ENCODE measurements at regions not wholly inside any gene's neighbourhood (a gene's known extent, or its start where the extent isn't known, plus 50 kb on each side); places are given as distances from the start of the nearest gene placed in this dataset.

- in situ Hi-C loops (cut with MboI; ENCODE audit: low sequenced_read_pairs) = no loop called here
Measured at GRCh38 chr1:47572731-47573430, 135.0 kb downstream of the FOXD2 start.

DNA sequence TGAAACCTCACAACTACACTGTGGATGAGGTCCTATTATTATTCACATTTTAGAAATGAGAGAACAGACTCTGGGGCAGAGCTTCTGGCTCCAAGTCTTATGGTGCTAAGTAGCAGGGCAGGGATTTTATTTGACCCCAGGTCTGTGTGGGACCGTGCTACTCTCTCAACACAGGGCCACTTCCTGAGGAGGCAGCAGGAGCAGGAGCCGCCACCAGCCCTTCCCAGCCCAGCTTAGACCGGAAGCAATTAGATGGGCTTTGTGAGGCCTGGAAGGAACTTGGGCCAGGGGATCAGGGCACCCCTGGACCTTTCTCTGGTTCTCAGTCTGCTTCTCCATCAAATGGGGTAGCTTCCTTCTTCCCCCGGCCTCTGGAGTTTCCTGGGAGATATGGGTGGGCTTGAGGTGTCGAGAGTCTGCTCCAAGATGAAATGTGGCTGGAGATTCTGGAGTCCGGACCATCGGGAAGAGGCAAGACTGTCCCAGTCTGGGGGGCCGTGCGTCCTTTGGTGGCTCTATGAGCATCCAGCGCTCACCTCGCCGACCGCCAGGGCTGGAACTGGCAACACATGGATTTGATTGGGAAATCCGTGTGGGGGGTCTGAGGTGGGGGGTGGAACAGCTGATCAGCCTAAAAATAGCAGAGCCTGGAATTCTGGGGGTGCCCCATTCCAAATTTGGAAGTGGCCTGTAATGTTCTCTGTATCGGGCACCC, 136.8 kb downstream of the FOXD2 start:
- in situ Hi-C loops (cut with MboI; ENCODE audit: low sequenced_read_pairs) = no loop called here

- in situ Hi-C loops (cut with MboI; ENCODE audit: low sequenced_read_pairs) = no loop called here
Measured at GRCh38 chr1:47575855-47576757, 138.3 kb downstream of the FOXD2 start.

DNA sequence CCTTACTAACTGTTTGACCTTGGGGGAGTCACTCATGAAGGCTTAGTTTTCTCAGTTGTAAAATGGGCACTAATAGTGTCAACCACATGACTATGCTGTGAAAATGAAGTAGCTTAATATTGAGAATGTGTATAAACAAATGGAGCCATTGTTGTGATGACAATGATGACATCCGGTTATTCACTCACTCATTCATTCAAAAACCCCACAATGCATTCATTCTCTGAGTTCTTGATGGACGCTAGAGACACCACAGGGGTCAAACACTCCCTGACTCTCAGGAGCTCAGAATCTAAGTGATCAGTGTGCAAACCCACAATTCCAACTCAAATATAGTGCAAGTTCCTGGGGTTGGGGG, 138.9 kb downstream of the FOXD2 start:
- in situ Hi-C loops (cut with MboI; ENCODE audit: low sequenced_read_pairs) = no loop called here

DNA sequence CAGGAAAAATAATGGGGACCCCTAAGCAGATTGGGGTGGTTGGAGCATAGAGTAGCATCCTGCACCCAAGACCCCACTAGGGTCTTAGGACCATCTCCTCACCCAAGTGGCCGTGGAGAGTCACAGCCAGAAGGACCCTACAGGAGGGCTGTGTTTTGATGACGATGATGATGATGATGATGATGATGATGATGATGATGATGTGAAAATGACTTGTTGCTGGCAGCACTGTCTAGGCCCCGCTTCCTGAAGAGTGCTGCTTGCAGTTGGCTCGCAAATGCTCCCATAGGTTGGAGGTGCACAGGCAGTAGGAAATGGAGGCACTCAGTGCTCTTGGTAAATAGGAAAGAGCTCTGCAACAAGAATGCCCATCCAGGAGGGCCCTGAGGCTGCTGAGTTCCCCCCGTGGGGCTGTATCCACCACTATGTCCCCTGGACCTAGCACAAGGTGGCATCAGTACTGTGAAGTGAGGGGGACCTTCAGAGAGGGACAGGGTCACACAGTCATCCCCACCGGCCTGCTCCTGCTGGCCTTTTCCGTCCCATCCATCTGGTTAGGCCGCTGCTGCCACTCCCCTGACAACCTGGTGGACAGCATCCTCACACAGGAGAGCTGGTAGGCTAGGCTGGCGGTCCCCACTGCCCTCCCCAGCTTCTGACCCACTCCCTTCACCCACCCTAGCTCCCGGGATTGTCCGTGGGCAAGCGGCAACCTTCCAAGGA, 139.6 kb downstream of the FOXD2 start:
- in situ Hi-C loops (cut with MboI; ENCODE audit: low sequenced_read_pairs) = no loop called here

DNA sequence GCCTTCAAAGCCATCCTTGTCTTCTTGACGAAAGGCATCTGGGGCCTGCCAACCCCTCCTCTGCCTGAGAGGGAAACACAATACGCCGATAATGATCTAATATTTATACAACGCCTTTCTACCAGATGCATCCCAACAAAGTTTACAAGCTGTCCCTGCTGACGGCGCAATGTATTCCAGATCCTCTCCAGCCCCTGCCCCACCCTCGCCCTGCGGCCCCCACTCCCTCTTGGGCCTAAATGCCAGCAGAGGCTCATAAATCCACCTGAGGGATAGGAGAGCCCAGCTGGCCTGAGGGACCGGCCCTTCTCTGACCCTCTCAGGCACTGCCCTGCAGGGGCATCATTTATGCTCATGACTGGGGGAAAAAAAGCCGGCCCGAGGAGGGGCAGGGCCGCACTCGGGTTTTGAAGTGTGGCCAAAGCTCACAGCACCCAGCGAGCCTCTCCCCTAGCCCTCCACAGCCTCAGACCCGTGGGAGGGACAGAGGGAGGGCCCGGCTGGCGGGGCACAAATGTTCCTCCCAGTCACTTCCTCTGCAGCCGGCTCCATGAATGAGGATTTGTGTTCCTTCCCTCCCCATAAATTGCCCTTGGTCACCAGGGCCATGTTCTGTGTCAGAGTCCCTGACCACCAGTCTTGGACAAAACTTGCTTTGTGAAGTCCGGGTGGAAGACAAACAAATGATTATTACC, 140.3 kb downstream of the FOXD2 start:
- in situ Hi-C loops (cut with MboI; ENCODE audit: low sequenced_read_pairs) = no loop called here

DNA sequence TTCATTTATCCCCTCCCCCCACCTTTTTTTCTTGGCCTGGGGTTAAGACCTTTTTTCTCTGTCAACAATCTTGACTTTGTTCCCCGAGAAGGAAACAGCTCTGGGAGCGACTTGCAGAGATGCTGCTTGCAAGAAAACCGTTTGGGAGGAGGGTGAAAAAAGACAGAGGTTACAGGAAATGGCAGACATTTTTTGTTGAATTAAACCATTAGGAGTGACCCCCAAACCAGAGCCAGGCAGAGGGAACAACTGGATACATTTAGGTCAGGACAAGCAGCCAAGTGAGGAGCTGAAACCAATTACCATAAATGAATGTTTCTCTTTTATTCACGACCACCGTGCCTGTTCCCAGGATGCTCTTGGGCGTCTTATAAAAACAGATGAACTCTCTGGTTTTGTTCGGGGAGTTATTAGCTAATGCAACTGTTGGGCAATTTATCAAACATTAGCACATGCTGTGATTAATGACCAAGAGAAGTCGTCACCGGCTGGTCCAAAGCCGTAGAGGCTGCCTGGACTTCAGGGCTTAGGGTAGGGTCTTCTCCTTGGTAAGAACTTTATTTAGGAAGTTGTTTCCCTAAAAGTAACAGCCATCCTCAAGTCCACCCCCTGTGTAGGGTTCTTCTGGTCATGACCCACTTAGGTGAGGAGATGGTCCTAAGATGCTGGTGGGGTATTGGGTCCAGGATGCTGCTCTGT, 141.0 kb downstream of the FOXD2 start:
- in situ Hi-C loops (cut with MboI; ENCODE audit: low sequenced_read_pairs) = no loop called here

GRCh38 chr1:47579809-47580208, 142.0 kb downstream of the FOXD2 start:
- in situ Hi-C loops (cut with MboI; ENCODE audit: low sequenced_read_pairs) = no loop called here

DNA sequence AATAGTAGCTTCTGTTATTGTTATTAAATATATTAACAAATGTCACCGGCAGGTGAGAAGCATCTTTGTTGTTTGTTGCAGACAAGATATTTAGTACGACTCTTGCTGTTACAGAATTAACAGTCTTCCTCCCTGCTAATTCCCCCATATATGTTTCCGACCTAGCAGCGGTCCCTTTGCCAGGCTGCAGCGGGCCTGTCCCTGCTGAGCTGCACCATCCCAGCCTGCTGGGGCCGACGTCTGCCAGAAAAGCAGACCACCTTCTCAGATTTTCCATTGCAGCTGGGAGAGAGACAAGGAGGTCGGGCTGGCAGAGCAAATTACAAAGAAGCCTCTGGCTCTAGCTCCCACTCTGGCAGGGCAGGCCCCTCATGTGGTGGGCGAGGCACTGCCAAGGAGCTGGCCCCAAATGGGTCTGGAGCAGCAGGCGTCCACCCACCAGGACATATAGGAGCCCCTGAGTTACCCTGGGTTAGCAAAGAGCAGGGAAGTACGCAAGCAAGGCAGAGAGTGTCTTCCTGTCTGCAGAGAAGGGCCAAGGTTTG, 142.7 kb downstream of the FOXD2 start:
- in situ Hi-C loops (cut with MboI; ENCODE audit: low sequenced_read_pairs) = no loop called here

DNA sequence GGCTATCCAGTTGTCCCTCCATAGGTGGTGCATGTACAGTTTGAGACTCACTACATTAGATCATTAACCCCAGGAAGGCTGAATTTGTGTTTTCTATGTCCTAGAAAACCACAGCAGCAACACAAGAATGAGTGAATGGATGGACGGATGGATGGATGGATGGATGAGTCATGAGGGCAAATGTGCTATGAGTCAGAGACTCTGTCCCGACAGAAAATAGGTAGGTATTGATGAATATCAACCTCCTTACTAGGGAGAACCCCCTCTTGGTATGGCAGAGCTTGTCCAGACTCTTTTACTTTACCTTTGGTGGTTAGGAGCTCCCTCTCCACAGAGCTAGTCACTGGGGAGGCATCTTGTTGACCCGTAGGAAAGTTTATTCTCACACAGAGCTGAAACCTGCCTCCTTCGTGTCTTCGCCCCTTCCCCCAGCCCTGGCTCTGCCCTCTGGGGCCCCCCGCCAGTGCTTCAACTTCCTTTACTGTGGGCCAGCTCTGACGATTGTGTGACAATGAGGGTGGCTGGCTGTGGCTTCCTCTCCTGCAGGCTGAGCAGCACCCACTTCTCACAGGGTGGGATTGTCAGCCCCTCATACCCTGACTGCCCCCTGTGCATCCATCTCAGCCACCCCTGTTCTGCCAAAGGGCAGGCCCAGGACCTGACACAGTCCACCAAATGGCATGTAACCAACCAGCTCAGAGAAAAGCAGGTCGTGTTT, 145.2 kb downstream of the FOXD2 start:
- in situ Hi-C loops (cut with MboI; ENCODE audit: low sequenced_read_pairs) = no loop called here

DNA sequence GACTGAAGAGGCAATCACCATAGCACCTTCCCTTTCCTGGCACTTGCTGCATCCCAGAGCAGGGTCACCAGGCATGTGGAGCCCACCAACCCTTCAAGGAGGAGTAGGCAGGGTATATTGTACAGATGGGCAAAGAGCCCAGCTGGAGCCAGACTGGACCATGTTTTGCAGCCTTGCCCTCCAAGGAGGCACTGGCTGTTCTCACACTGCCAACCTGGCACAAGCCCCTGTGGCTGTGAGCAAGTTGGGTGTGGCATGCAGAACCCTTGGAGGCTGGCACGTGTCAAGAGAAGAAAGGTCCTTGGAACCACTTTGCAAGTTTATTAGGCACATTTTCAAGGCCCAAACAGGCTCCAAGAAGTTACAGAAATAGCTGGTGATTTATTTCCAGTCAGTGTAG, 146.4 kb downstream of the FOXD2 start:
- in situ Hi-C loops (cut with MboI; ENCODE audit: low sequenced_read_pairs) = no loop called here

- in situ Hi-C loops (cut with MboI; ENCODE audit: low sequenced_read_pairs) = no loop called here
Measured at GRCh38 chr1:47585141-47585902, 147.5 kb downstream of the FOXD2 start.

GRCh38 chr1:47587891-47588582, 150.2 kb downstream of the FOXD2 start:
- in situ Hi-C loops (cut with MboI; ENCODE audit: low sequenced_read_pairs) = no loop called here

GRCh38 chr1:47590523-47591225, 152.8 kb downstream of the FOXD2 start:
- in situ Hi-C loops (cut with MboI; ENCODE audit: low sequenced_read_pairs) = no loop called here

GRCh38 chr1:47591801-47592200, 154.0 kb downstream of the FOXD2 start:
- in situ Hi-C loops (cut with MboI; ENCODE audit: low sequenced_read_pairs) = no loop called here

GRCh38 chr1:47592296-47593012, 154.6 kb downstream of the FOXD2 start:
- in situ Hi-C loops (cut with MboI; ENCODE audit: low sequenced_read_pairs) = no loop called here

Data from HL-60/S4 treated with retinoic acid at 250 ng/mL for 4 days and 3 days (cell line).